ENCODE measurements at regions not wholly inside any gene's neighbourhood (a gene's known extent, or its start where the extent isn't known, plus 50 kb on each side); places are given as distances from the start of the nearest gene placed in this dataset.
"Not testable (repeated sequence)": the region's sequence is repeated elsewhere in the genome, so short reads cannot be mapped to it uniquely, and the experiment has no call there.

GRCh38 chr11:67805253-67806126, 131.1 kb upstream of the ALDH3B2 start:
- ATAC-seq (replicated peaks) (peak; percentile 97 to 99), DNase-seq (peak; percentile 99)
- peak overlapping the region; percentile 90 to 91 for H3K4me3 Mint-ChIP-seq
- not testable (repeated sequence) for H3K36me3 Mint-ChIP-seq, H3K9me3 Mint-ChIP-seq, H3K27me3 Mint-ChIP-seq
- H3K27ac Mint-ChIP-seq, result peak overlapping the region; percentile 96
- peaks cover 14 to 19% of the 10 kb centered on the region in 2 donors for H3K4me1 Mint-ChIP-seq

GRCh38 chr11:67804435-67805252, 130.2 kb upstream of the ALDH3B2 start:
- not testable (repeated sequence) for H3K27me3 Mint-ChIP-seq; H3K36me3 Mint-ChIP-seq; ATAC-seq (replicated peaks); H3K9me3 Mint-ChIP-seq
- peak overlapping the region; percentile 90 to 91 for H3K4me3 Mint-ChIP-seq
- peak; percentile 56 for DNase-seq
- H3K4me1 Mint-ChIP-seq, result peaks cover 15 to 21% of the 10 kb centered on the region in 2 donors
- peak overlapping the region; percentile 96 for H3K27ac Mint-ChIP-seq

GRCh38 chr11:67803519-67803918, 129.1 kb upstream of the ALDH3B2 start:
- not testable (repeated sequence) for H3K4me3 Mint-ChIP-seq; H3K27me3 Mint-ChIP-seq; DNase-seq; H3K9me3 Mint-ChIP-seq; H3K27ac Mint-ChIP-seq; H3K36me3 Mint-ChIP-seq; ATAC-seq (replicated peaks)
- peaks cover 18 to 24% of the 10 kb centered on the region in 2 donors for H3K4me1 Mint-ChIP-seq

- H3K9me3 Mint-ChIP-seq; DNase-seq; H3K4me3 Mint-ChIP-seq; H3K27ac Mint-ChIP-seq; H3K36me3 Mint-ChIP-seq; ATAC-seq (replicated peaks); H3K27me3 Mint-ChIP-seq: not testable (repeated sequence)
- H3K4me1 Mint-ChIP-seq, result peaks cover 18 to 24% of the 10 kb centered on the region in 2 donors
These were observed 128.6 kb upstream of the ALDH3B2 start for GRCh38 chr11:67803055-67803454.

GRCh38 chr11:67802623-67803022, 128.2 kb upstream of the ALDH3B2 start:
- ATAC-seq (replicated peaks); H3K9me3 Mint-ChIP-seq; H3K27ac Mint-ChIP-seq; H3K4me3 Mint-ChIP-seq; DNase-seq; H3K27me3 Mint-ChIP-seq; H3K36me3 Mint-ChIP-seq: not testable (repeated sequence)
- peaks cover 18 to 24% of the 10 kb centered on the region in 2 donors for H3K4me1 Mint-ChIP-seq

GRCh38 chr11:67801397-67801796, 127.0 kb upstream of the ALDH3B2 start:
- not testable (repeated sequence) for DNase-seq; ATAC-seq (replicated peaks); H3K36me3 Mint-ChIP-seq; H3K27ac Mint-ChIP-seq; H3K9me3 Mint-ChIP-seq; H3K27me3 Mint-ChIP-seq; H3K4me3 Mint-ChIP-seq
- peaks cover 16 to 21% of the 10 kb centered on the region in 2 donors for H3K4me1 Mint-ChIP-seq

GRCh38 chr11:67800591-67800990, 126.2 kb upstream of the ALDH3B2 start:
- not testable (repeated sequence) for ATAC-seq (replicated peaks); H3K4me3 Mint-ChIP-seq; H3K27me3 Mint-ChIP-seq; DNase-seq; H3K27ac Mint-ChIP-seq; H3K36me3 Mint-ChIP-seq; H3K9me3 Mint-ChIP-seq
- H3K4me1 Mint-ChIP-seq, result peaks cover 15 to 19% of the 10 kb centered on the region in 2 donors

- peaks cover 15 to 19% of the 10 kb centered on the region in 2 donors for H3K4me1 Mint-ChIP-seq
These were observed 125.4 kb upstream of the ALDH3B2 start for GRCh38 chr11:67799808-67800207.

GRCh38 chr11:67797726-67798521, 123.5 kb upstream of the ALDH3B2 start:
- not testable (repeated sequence) for H3K36me3 Mint-ChIP-seq; ATAC-seq (replicated peaks); H3K4me1 Mint-ChIP-seq; H3K27me3 Mint-ChIP-seq; H3K4me3 Mint-ChIP-seq; DNase-seq; H3K9me3 Mint-ChIP-seq; H3K27ac Mint-ChIP-seq

More at GRCh38 chr11:67799808-67800207, 125.4 kb upstream of the ALDH3B2 start:
- not testable (repeated sequence) for H3K27ac Mint-ChIP-seq; H3K4me3 Mint-ChIP-seq; H3K9me3 Mint-ChIP-seq; H3K36me3 Mint-ChIP-seq; H3K27me3 Mint-ChIP-seq; ATAC-seq (replicated peaks)
- DNase-seq, result peak; percentile 15

GRCh38 chr11:67795746-67796145, 121.3 kb upstream of the ALDH3B2 start:
- DNase-seq (no peak), ATAC-seq (replicated peaks) (no peak)
- Mint-ChIP-seq H3K9me3 (no peaks in the 10 kb centered on the region), H3K27me3 (peaks cover 4 to 10% of the 10 kb centered on the region in 2 donors), H3K27ac (no peak overlapping the region), H3K36me3 (peaks cover 3 to 8% of the 10 kb centered on the region in 2 donors), H3K4me1 (peaks cover 9 to 18% of the 10 kb centered on the region in 2 donors), H3K4me3 (no peak overlapping the region)

- H3K4me1 Mint-ChIP-seq, result peaks cover 5 to 12% of the 10 kb centered on the region in 2 donors
- not testable (repeated sequence) for H3K4me3 Mint-ChIP-seq; H3K9me3 Mint-ChIP-seq; ATAC-seq (replicated peaks); H3K27ac Mint-ChIP-seq; H3K36me3 Mint-ChIP-seq; DNase-seq
- H3K27me3 Mint-ChIP-seq, result peaks cover 4 to 10% of the 10 kb centered on the region in 2 donors
These were observed 119.3 kb upstream of the ALDH3B2 start for GRCh38 chr11:67793750-67794149.

GRCh38 chr11:67792273-67792990, 118.0 kb upstream of the ALDH3B2 start:
- not testable (repeated sequence) for H3K4me3 Mint-ChIP-seq; H3K36me3 Mint-ChIP-seq; ATAC-seq (replicated peaks); H3K27ac Mint-ChIP-seq; H3K9me3 Mint-ChIP-seq
- peak; percentile 12 for DNase-seq
- Mint-ChIP-seq H3K4me1 (peaks cover 5 to 12% of the 10 kb centered on the region in 2 donors), H3K27me3 (peaks cover 4 to 10% of the 10 kb centered on the region in 2 donors)

- not testable (repeated sequence) for DNase-seq, H3K4me3 Mint-ChIP-seq
These were observed 117.3 kb upstream of the ALDH3B2 start for GRCh38 chr11:67791598-67792170.

More at GRCh38 chr11:67791598-67792170, 117.3 kb upstream of the ALDH3B2 start:
- Mint-ChIP-seq H3K27ac (peak overlapping the region; percentile 88), H3K27me3 (peaks cover 4 to 10% of the 10 kb centered on the region in 2 donors), H3K4me1 (peaks cover 5 to 12% of the 10 kb centered on the region in 2 donors)
- not testable (repeated sequence) for H3K9me3 Mint-ChIP-seq; H3K36me3 Mint-ChIP-seq; ATAC-seq (replicated peaks)

All from stimulated activated naive B cell treated with anti-CD40 and anti-IgM and Interleukin-4, amounts not matched to agents 10 μg/mL and 1 μg/mL and 100 μg/mL, for 72 hours (primary cell).